ENCODE measurements at regions not wholly inside any gene's neighbourhood (a gene's known extent, or its start where the extent isn't known, plus 50 kb on each side); places are given as distances from the start of the nearest gene placed in this dataset.

DNA sequence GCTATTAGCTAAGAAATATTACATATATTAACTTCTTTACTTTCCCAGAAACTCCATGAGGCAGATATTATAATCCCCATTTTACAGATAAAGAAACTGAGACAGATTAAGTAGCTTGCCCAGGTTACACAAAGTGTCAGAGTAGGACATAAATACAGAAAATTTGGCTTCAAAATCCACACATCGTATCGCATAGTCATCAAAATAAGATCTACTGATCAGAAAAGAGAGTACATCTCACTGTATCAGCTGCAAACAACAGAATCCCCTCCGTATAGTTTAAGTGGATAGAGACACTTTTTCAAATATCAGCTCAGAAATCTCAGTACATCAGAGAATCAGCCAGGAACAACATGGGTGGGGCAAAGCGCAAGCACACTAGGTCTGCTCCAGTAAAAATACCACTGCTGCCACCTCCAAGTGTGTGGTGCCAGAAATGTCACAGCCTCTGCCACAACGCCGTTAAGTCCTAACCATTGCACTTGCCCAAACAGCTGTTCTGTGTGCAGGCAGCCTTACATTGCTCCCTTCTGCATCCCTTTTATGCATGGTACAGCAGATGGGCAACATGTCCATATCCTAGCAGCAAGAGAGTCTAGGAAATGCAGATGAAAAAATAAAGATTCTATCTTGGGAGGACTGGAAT is 204.8 kb downstream of the KLF12 start:
- no peak overlapping the region for H3K4me3 ChIP-seq (ENCODE audit: low read depth, low read length)
- no peak for DNase-seq (ENCODE audit: low read depth)
- ChIA-PET POLR2A (no interaction called here), CTCF (no interaction called here)
- H3K36me3 ChIP-seq (ENCODE audit: control insufficient read depth, insufficient read depth, low read length) = no peaks in the 10 kb centered on the region
- TF ChIP-seq, protein P1, sequence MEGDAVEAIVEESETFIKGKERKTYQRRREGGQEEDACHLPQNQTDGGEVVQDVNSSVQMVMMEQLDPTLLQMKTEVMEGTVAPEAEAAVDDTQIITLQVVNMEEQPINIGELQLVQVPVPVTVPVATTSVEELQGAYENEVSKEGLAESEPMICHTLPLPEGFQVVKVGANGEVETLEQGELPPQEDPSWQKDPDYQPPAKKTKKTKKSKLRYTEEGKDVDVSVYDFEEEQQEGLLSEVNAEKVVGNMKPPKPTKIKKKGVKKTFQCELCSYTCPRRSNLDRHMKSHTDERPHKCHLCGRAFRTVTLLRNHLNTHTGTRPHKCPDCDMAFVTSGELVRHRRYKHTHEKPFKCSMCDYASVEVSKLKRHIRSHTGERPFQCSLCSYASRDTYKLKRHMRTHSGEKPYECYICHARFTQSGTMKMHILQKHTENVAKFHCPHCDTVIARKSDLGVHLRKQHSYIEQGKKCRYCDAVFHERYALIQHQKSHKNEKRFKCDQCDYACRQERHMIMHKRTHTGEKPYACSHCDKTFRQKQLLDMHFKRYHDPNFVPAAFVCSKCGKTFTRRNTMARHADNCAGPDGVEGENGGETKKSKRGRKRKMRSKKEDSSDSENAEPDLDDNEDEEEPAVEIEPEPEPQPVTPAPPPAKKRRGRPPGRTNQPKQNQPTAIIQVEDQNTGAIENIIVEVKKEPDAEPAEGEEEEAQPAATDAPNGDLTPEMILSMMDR (IDR thresholded peaks at IDR 0.05; ENCODE audit: insufficient read depth, low read depth, low read length) = no peak
- no peaks in the 10 kb centered on the region for H3K27me3 ChIP-seq (ENCODE audit: control insufficient read depth, insufficient read depth, low read length)

DNA sequence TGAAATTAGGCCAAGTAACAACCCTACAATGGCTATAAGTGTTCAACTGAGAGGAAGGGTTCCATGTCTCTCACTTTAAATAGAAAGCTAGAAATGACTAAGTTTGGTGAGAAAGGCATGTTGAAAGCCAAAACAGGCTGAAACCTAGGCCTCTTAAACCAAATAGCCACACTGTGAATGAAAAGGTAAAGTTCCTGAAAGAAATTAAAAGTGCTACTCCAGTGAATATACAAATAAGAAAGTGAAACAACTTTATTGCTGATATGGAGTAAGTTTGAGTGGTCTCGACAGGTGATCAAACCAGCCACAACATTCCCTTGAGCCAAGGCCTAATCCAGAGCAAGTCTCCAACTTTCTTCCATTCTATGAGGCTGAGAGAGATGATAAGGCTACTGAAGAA is 209.6 kb downstream of the KLF12 start:
- no peaks in the 10 kb centered on the region for H3K27me3 ChIP-seq (ENCODE audit: control insufficient read depth, insufficient read depth, low read length)
- no peaks in the 10 kb centered on the region for H3K36me3 ChIP-seq (ENCODE audit: control insufficient read depth, insufficient read depth, low read length)
- ChIA-PET CTCF (no interaction called here), POLR2A (no interaction called here)
- DNase-seq (ENCODE audit: low read depth) = no peak
- TF ChIP-seq, protein P1 (IDR thresholded peaks at IDR 0.05; ENCODE audit: insufficient read depth, low read depth, low read length) = no peak
- no peak overlapping the region for H3K4me3 ChIP-seq (ENCODE audit: low read depth, low read length)

- no peak overlapping the region for H3K4me3 ChIP-seq (ENCODE audit: low read depth, low read length)
- CTCF ChIA-PET = no interaction called here
- H3K36me3 ChIP-seq (ENCODE audit: control insufficient read depth, insufficient read depth, low read length) = no peaks in the 10 kb centered on the region
- DNase-seq (ENCODE audit: low read depth) = no peak
- TF ChIP-seq, protein P1 (IDR thresholded peaks at IDR 0.05; ENCODE audit: insufficient read depth, low read depth, low read length) = no peak
- no peaks in the 10 kb centered on the region for H3K27me3 ChIP-seq (ENCODE audit: control insufficient read depth, insufficient read depth, low read length)
- POLR2A ChIA-PET = no interaction called here
These were observed 211.5 kb downstream of the KLF12 start for GRCh38 chr13:73922493-73923393.

DNA sequence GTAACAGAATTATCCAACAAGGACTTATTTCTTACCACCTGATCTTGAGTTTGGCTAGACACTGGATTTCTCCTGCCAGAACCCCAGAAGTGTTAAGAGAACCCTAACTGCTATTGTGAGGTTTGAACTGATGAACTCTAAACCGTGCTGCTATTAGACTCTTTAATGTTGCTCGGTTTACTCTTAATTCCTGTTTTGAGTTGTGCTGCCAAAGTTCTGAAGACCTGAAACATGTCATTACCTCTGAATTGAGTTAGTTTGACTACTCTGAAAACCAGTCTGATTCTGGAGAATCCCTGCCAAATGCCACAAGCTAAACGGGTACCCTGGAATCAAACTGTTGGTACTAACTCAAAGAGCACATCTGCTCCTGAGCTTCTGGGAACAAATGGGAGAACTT is 215.5 kb downstream of the KLF12 start:
- ChIA-PET CTCF (interaction anchor here (0.9 kb wide), 1 partner anchor 586 kb away, joined by 4 read pairs; no protein-coding TSS in a partner anchor), POLR2A (interaction anchor here (0.6 kb wide), 1 partner anchor 261 kb away, joined by 3 read pairs; no protein-coding TSS in a partner anchor)
- TF ChIP-seq, protein P1 (IDR thresholded peaks at IDR 0.05; ENCODE audit: insufficient read depth, low read depth, low read length) = no peak

DNA sequence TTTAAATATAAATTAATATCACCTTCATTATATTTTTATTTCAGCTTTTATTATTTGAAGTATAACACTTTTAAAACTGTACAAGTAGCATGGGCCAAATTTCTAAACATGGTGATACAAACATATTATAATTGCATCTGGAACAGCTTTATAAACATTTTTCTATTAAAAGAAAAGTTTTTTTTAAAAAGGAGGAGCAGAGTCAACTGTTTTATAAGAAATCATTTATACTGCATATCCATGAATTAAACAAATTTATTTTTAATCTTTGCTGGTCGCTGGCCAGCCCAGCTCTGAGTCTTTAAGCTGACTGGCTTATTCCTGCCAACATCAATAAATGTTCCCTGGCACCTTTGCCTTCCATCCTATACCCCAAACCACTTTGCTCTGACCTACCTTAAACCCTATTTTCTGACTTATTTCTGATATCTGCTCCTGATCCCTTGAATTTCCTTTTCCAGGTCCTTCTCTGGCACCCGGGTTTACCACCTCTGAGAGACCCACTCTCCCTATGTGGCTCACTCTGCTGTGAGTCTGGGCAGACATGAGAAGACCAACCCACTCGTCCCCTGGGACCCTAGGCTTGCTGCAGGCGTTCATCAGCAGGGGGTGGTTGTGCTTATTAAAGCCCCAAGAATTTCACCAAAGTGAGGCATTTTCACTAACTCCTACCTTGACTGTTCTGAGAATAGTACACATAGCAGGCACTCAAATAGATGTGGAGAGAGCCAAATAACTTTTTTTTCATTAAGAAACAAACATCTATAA is 220.3 kb downstream of the KLF12 start:
- POLR2A ChIA-PET = no interaction called here
- CTCF ChIA-PET = interaction anchor here (0.6 to 1.1 kb wide), 2 partner anchors 12 to 52 kb away, joined by 3 read pairs; no protein-coding TSS in a partner anchor
- no peak overlapping the region for H3K4me3 ChIP-seq (ENCODE audit: low read depth, low read length)
- no peaks in the 10 kb centered on the region for H3K36me3 ChIP-seq (ENCODE audit: control insufficient read depth, insufficient read depth, low read length)
- H3K27me3 ChIP-seq (ENCODE audit: control insufficient read depth, insufficient read depth, low read length) = no peaks in the 10 kb centered on the region
- DNase-seq (ENCODE audit: low read depth) = no peak
- TF ChIP-seq, protein P1 (IDR thresholded peaks at IDR 0.05; ENCODE audit: insufficient read depth, low read depth, low read length) = no peak

More for the DNA sequence above, 215.5 kb downstream of the KLF12 start:
- Histone ChIP-seq H3K4me3 (ENCODE audit: low read depth, low read length) (no peak overlapping the region), H3K36me3 (ENCODE audit: control insufficient read depth, insufficient read depth, low read length) (no peaks in the 10 kb centered on the region), H3K27me3 (ENCODE audit: control insufficient read depth, insufficient read depth, low read length) (no peaks in the 10 kb centered on the region)
- DNase-seq (ENCODE audit: low read depth) = no peak
